CD14-positive monocyte (primary cell): ENCODE measurements at regions not wholly inside any gene's neighbourhood (a gene's known extent, or its start where the extent isn't known, plus 50 kb on each side); places are given as distances from the start of the nearest gene placed in this dataset.

Experiments
- DNase-seq, 3 donors: peaks; one replicate each; pipeline ENCODE4 v3.0.0-alpha.2; 2011 to 2022
- H2AFZ ChIP-seq: 2 replicates; pipeline ENCODE4 v1.6.0; 2012; ENCODE audit warnings: mild to moderate bottlenecking, low read depth, low read length, inconsistent platforms; ENCODE audit not compliant: insufficient read depth, poor library complexity, severe bottlenecking
- H3K27ac ChIP-seq, 2 donors: 1 replicate in 1 of 2; 2 replicates in 1 of 2; pipeline ENCODE4 v1.5.1; 2012 to 2013; ENCODE audit warnings: low read length in 2 of 2, control low read depth in 1 of 2, inconsistent platforms in 1 of 2, low read depth in 1 of 2, mild to moderate bottlenecking in 1 of 2
- H3K27me3 ChIP-seq, 2 donors: one replicate each; pipeline versions ENCODE4 v1.6.0 to v1.6.1; 2011 to 2013; ENCODE audit warnings: low read length in 2 of 2; ENCODE audit not compliant: control insufficient read depth in 2 of 2, insufficient read depth in 2 of 2
- H3K36me3 ChIP-seq, 2 donors: replicated peaks in 1 of 2; 1 replicate in 1 of 2; 2 replicates in 1 of 2; pipeline versions ENCODE4 v1.5.1 to v1.6.1; 2012 to 2013; ENCODE audit warnings: low read length in 2 of 2, control low read depth in 1 of 2, inconsistent platforms in 1 of 2, mild to moderate bottlenecking in 1 of 2; ENCODE audit not compliant: insufficient read depth in 2 of 2, control insufficient read depth in 1 of 2
- H3K4me1 ChIP-seq, 2 donors: 1 replicate in 1 of 2; 2 replicates in 1 of 2; pipeline versions ENCODE4 v1.5.1 to v1.6.1; 2012 to 2013; ENCODE audit warnings: low read length in 2 of 2, control low read depth in 1 of 2, inconsistent platforms in 1 of 2, mild to moderate bottlenecking in 1 of 2, moderate library complexity in 1 of 2; ENCODE audit not compliant: insufficient read depth in 2 of 2, control insufficient read depth in 1 of 2
- H3K4me2 ChIP-seq: replicated peaks from 2 replicates; pipeline ENCODE3; 2012; ENCODE audit warnings: low read length, moderate library complexity, mild to moderate bottlenecking; ENCODE audit not compliant: poor library complexity, severe bottlenecking; ENCODE audit errors: extremely low read depth
- H3K4me3 ChIP-seq, 3 experiments: fragments of 200-600 bp in 1 of 3; sonication (generic) in 1 of 3; replicated peaks in 1 of 3; 1 replicate in 2 of 3; 2 replicates in 1 of 3; pipeline ENCODE4 v1.5.1; 2011 to 2013; ENCODE audit warnings: low read length in 3 of 3, mild to moderate bottlenecking in 3 of 3, control low read depth in 2 of 3, low read depth in 2 of 3, inconsistent platforms in 1 of 3, moderate library complexity in 1 of 3
- H3K79me2 ChIP-seq: 2 replicates; pipeline ENCODE4 v1.6.0; 2012; ENCODE audit warnings: mild to moderate bottlenecking, control low read depth, inconsistent platforms, low read length, moderate library complexity; ENCODE audit not compliant: insufficient read depth
- H3K9ac ChIP-seq: 2 replicates; pipeline ENCODE4 v1.6.0; 2017; ENCODE audit warnings: low read length, mild to moderate bottlenecking; ENCODE audit not compliant: insufficient read depth, poor library complexity, severe bottlenecking
- H3K9me3 ChIP-seq, 2 donors: replicated peaks in 1 of 2; 1 replicate in 1 of 2; 2 replicates in 1 of 2; pipeline versions ENCODE4 v1.5.1 to v1.6.1; 2012 to 2013; ENCODE audit warnings: low read length in 2 of 2, control low read depth in 1 of 2; ENCODE audit not compliant: control insufficient read depth in 1 of 2, insufficient read depth in 1 of 2
- H4K20me1 ChIP-seq: 2 replicates; pipeline ENCODE4 v1.6.0; 2012; ENCODE audit warnings: mild to moderate bottlenecking, low read length, control low read depth, moderate library complexity; ENCODE audit not compliant: insufficient read depth
- H3K27ac Mint-ChIP-seq, 7 donors: one replicate each; pipeline ENCODE4 v1.8.0; 2020; ENCODE audit warnings: mild to moderate bottlenecking in 7 of 7, mixed read lengths in 7 of 7, moderate library complexity in 6 of 7, inconsistent platforms in 2 of 7
- H3K27me3 Mint-ChIP-seq, 3 donors: one replicate each; pipeline ENCODE4 v1.8.0; 2021 to 2022; ENCODE audit warnings: low read depth in 3 of 3, mild to moderate bottlenecking in 3 of 3, mixed read lengths in 3 of 3, moderate library complexity in 3 of 3, inconsistent platforms in 1 of 3
- H3K36me3 Mint-ChIP-seq, 2 donors: one replicate each; pipeline ENCODE4 v1.8.0; 2020; ENCODE audit warnings: mixed read lengths in 2 of 2, inconsistent platforms in 1 of 2, mild to moderate bottlenecking in 1 of 2
- H3K4me1 Mint-ChIP-seq: one replicate; pipeline ENCODE4 v1.8.0; 2020; ENCODE audit warnings: mild to moderate bottlenecking, mixed read lengths
- H3K4me3 Mint-ChIP-seq, 2 donors: one replicate each; pipeline ENCODE4 v1.8.0; 2020; ENCODE audit warnings: mild to moderate bottlenecking in 2 of 2, mixed read lengths in 2 of 2, moderate library complexity in 1 of 2
- H3K9me3 Mint-ChIP-seq, 7 donors: one replicate each; pipeline ENCODE4 v1.8.0; 2020 to 2022; ENCODE audit warnings: mixed read lengths in 7 of 7, mild to moderate bottlenecking in 6 of 7, moderate library complexity in 6 of 7, inconsistent platforms in 2 of 7
- WGBS: methylation state at CpG from one replicate; pipeline ENCODE4 v1.1.5; 2013; ENCODE audit warnings: missing lambda C conversion rate; ENCODE audit not compliant: insufficient coverage; 5-methylcytosine and 5-hydroxymethylcytosine counted together
- intact Hi-C, 2 donors: fragments of 100-400 bp; cut with micrococcal nuclease; formaldehyde crosslinking; loops; one replicate each; pipeline versions ENCODE4 v1.15.0 to v1.15.1; 2023
- TF ChIP-seq, protein P1 (sequence below): fragments of 200-600 bp; IDR thresholded peaks from one replicate; pipeline ENCODE4 v1.8.0; 2022; ENCODE audit warnings: antibody characterized with exemption, mild to moderate bottlenecking

DNA sequence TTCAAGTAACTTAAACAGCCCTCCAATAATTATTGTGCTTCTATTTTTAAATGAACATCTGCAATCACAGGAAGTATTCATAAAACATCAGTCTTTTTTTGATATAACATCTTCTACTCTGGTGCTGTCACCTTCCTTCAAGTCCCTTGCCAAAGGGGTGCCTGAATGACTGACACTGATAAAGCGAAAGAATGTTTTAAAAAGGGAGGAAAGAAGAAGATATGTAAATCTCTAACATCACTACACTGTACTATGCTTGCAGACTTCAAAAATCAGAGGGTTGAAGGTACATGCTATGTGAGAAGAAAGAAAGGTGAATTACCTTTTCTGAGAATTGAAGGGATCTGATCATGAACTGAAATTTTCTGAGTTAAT, 253.7 kb downstream of the ZPLD1 start:
- H4K20me1 ChIP-seq: no peaks in the 10 kb centered on the region
- no CpG with 5 or more reads among the region's 1 CpG for WGBS
- H2AFZ ChIP-seq: no peak overlapping the region
- no peak overlapping the region for H3K4me3 ChIP-seq
- H3K9me3 ChIP-seq: no peaks in the 10 kb centered on the region
- H3K27ac ChIP-seq: no peak overlapping the region
- no peak overlapping the region for H3K4me3 Mint-ChIP-seq
- TF ChIP-seq, protein P1, sequence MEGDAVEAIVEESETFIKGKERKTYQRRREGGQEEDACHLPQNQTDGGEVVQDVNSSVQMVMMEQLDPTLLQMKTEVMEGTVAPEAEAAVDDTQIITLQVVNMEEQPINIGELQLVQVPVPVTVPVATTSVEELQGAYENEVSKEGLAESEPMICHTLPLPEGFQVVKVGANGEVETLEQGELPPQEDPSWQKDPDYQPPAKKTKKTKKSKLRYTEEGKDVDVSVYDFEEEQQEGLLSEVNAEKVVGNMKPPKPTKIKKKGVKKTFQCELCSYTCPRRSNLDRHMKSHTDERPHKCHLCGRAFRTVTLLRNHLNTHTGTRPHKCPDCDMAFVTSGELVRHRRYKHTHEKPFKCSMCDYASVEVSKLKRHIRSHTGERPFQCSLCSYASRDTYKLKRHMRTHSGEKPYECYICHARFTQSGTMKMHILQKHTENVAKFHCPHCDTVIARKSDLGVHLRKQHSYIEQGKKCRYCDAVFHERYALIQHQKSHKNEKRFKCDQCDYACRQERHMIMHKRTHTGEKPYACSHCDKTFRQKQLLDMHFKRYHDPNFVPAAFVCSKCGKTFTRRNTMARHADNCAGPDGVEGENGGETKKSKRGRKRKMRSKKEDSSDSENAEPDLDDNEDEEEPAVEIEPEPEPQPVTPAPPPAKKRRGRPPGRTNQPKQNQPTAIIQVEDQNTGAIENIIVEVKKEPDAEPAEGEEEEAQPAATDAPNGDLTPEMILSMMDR: no peak
- H3K79me2 ChIP-seq: no peaks in the 10 kb centered on the region
- DNase-seq: no peak
- no peaks in the 10 kb centered on the region for H3K4me1 Mint-ChIP-seq
- intact Hi-C loops: no loop called here
- no peaks in the 10 kb centered on the region for H3K27me3 Mint-ChIP-seq
- no peaks in the 10 kb centered on the region for H3K36me3 ChIP-seq
- H3K9me3 Mint-ChIP-seq: peaks cover 0 to 4% (median 0%) of the 10 kb centered on the region in 7 donors
- no peak overlapping the region for H3K9ac ChIP-seq
- no peaks in the 10 kb centered on the region for H3K4me1 ChIP-seq
- H3K36me3 Mint-ChIP-seq: no peaks in the 10 kb centered on the region
- H3K27me3 ChIP-seq: no peaks in the 10 kb centered on the region
- H3K4me2 ChIP-seq: no peak overlapping the region
- H3K27ac Mint-ChIP-seq: no peak overlapping the region

DNA sequence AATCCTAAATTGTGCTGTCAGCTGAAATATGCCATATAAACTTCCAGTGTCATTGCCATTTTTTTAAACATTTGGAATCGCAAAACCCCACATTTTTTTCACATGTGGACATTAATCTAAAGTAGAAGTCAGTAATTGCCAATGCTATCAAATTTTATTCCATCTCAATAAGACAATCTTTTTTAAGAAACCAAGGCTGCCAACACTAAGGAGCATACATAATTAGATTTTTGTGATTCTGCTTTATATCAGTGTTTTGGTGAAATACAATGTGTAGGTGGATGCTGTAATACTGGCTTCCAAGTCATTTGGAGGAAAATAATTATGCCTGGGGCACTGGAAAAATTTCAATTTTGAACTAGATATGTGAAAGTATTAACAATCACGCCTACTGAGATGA, 256.7 kb downstream of the ZPLD1 start:
- Histone ChIP-seq H3K4me1 (no peaks in the 10 kb centered on the region), H3K27ac (no peak overlapping the region), H4K20me1 (no peaks in the 10 kb centered on the region), H3K27me3 (no peaks in the 10 kb centered on the region), H3K36me3 (no peaks in the 10 kb centered on the region), H3K79me2 (no peaks in the 10 kb centered on the region), H3K4me2 (no peak overlapping the region), H3K9ac (no peak overlapping the region), H2AFZ (no peak overlapping the region), H3K4me3 (no peak overlapping the region), H3K9me3 (no peaks in the 10 kb centered on the region)
- peaks cover 0 to 7% (median 2%) of the 10 kb centered on the region in 7 donors for H3K9me3 Mint-ChIP-seq
- no peak for DNase-seq
- no peaks in the 10 kb centered on the region for H3K36me3 Mint-ChIP-seq
- H3K27me3 Mint-ChIP-seq: no peaks in the 10 kb centered on the region
- no CpG with 5 or more reads among the region's 2 CpGs for WGBS
- TF ChIP-seq, protein P1: no peak
- H3K4me1 Mint-ChIP-seq: no peaks in the 10 kb centered on the region
- intact Hi-C loops: no loop called here
- no peak overlapping the region for H3K27ac Mint-ChIP-seq
- H3K4me3 Mint-ChIP-seq: no peak overlapping the region
